Prostate gland (tissue), 2 donors: ENCODE measurements at regions not wholly inside any gene's neighbourhood (a gene's known extent, or its start where the extent isn't known, plus 50 kb on each side); places are given as distances from the start of the nearest gene placed in this dataset.

Experiments
- POLR2AphosphoS5 ChIP-seq: sonication (generic); formaldehyde crosslinking; IDR thresholded peaks from one replicate; pipeline ENCODE4 v1.6.1; 2017; ENCODE audit warnings: antibody characterized with exemption
- TF ChIP-seq, protein P1 (sequence below), 4 experiments: fragments of 200-600 bp in 2 of 4; fragments of 450-650 bp in 2 of 4; sonication (generic) in 2 of 4; IDR thresholded peaks; 1 replicate in 3 of 4; 2 replicates in 1 of 4; pipeline ENCODE4 v1.5.1; 2016 to 2019; ENCODE audit warnings: antibody characterized with exemption in 4 of 4, mild to moderate bottlenecking in 2 of 4, moderate library complexity in 2 of 4

DNA sequence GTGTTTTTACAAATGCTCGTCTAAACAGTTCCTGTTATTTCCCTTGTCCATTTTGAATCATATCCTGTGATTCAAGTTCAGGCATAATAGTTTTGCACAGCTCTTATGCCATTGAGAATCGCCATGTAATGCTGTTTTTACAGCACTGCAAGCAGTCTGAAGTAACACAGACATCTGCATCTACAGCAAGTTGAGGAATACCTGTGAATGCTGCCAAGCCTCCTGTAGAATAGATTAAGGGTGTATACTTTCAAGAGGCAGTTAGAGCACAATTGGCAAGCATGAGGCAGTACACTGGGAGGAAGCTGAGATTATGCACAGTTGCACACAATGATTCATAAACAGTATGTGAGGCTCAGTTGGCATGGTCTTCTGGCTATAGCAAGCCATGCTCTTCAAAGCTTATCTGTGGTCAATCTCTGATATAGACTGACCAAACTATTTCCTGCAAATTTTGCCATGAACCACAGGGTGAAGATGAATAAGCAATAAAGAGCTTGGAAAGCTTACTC lies 121.9 kb upstream of the AKR1E2 start:
- no peak for TF ChIP-seq POLR2AphosphoS5
- TF ChIP-seq, protein P1, sequence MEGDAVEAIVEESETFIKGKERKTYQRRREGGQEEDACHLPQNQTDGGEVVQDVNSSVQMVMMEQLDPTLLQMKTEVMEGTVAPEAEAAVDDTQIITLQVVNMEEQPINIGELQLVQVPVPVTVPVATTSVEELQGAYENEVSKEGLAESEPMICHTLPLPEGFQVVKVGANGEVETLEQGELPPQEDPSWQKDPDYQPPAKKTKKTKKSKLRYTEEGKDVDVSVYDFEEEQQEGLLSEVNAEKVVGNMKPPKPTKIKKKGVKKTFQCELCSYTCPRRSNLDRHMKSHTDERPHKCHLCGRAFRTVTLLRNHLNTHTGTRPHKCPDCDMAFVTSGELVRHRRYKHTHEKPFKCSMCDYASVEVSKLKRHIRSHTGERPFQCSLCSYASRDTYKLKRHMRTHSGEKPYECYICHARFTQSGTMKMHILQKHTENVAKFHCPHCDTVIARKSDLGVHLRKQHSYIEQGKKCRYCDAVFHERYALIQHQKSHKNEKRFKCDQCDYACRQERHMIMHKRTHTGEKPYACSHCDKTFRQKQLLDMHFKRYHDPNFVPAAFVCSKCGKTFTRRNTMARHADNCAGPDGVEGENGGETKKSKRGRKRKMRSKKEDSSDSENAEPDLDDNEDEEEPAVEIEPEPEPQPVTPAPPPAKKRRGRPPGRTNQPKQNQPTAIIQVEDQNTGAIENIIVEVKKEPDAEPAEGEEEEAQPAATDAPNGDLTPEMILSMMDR (IDR thresholded peaks at IDR 0.05), result no peak
